Breast epithelium (tissue), 3 donors: ENCODE measurements at regions not wholly inside any gene's neighbourhood (a gene's known extent, or its start where the extent isn't known, plus 50 kb on each side); places are given as distances from the start of the nearest gene placed in this dataset.
"Not testable (repeated sequence)": the region's sequence is repeated elsewhere in the genome, so short reads cannot be mapped to it uniquely, and the experiment has no call there.

ENCODE experiments used
- POLR2A ChIP-seq: fragments of 450-650 bp; IDR thresholded peaks from one replicate; pipeline ENCODE4 v1.6.1; 2016; ENCODE audit warnings: antibody characterized with exemption, mild to moderate bottlenecking, moderate library complexity
- POLR2AphosphoS5 ChIP-seq, 3 donors: sonication (generic); formaldehyde crosslinking; IDR thresholded peaks; one replicate each; pipeline ENCODE4 v1.6.1; 2017; ENCODE audit warnings: antibody characterized with exemption in 3 of 3
- TF ChIP-seq, protein P1 (sequence below), 3 donors: fragments of 450-650 bp; IDR thresholded peaks; one replicate each; pipeline ENCODE4 v1.5.1; 2016 to 2017; ENCODE audit warnings: antibody characterized with exemption in 3 of 3, mild to moderate bottlenecking in 3 of 3, moderate library complexity in 3 of 3

- TF ChIP-seq, protein P1, sequence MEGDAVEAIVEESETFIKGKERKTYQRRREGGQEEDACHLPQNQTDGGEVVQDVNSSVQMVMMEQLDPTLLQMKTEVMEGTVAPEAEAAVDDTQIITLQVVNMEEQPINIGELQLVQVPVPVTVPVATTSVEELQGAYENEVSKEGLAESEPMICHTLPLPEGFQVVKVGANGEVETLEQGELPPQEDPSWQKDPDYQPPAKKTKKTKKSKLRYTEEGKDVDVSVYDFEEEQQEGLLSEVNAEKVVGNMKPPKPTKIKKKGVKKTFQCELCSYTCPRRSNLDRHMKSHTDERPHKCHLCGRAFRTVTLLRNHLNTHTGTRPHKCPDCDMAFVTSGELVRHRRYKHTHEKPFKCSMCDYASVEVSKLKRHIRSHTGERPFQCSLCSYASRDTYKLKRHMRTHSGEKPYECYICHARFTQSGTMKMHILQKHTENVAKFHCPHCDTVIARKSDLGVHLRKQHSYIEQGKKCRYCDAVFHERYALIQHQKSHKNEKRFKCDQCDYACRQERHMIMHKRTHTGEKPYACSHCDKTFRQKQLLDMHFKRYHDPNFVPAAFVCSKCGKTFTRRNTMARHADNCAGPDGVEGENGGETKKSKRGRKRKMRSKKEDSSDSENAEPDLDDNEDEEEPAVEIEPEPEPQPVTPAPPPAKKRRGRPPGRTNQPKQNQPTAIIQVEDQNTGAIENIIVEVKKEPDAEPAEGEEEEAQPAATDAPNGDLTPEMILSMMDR (IDR thresholded peaks at IDR 0.05), result peak in 2 of 3 donors; percentile 48 to 59
- not testable (repeated sequence) for TF ChIP-seq POLR2A; POLR2AphosphoS5 (IDR thresholded peaks at IDR 0.05)
These were observed 105.1 kb downstream of the CRLF3 start for GRCh38 chr17:30719131-30719973.
